Endodermal cell (in vitro differentiated cells): ENCODE measurements at regions not wholly inside any gene's neighbourhood (a gene's known extent, or its start where the extent isn't known, plus 50 kb on each side); places are given as distances from the start of the nearest gene placed in this dataset.

ENCODE experiments used
- DNase-seq: peaks from one replicate; pipeline ENCODE4 v3.0.0-alpha.2; 2017
- H3K27ac ChIP-seq: 2 replicates; pipeline ENCODE4 v1.5.1; 2013; ENCODE audit warnings: mild to moderate bottlenecking, low read depth, low read length, moderate library complexity
- H3K27me3 ChIP-seq: 2 replicates; pipeline ENCODE4 v1.6.1; 2013; ENCODE audit warnings: mild to moderate bottlenecking, low read length, moderate library complexity; ENCODE audit not compliant: insufficient read depth, control insufficient read depth, poor library complexity, severe bottlenecking
- H3K36me3 ChIP-seq: 2 replicates; pipeline ENCODE4 v1.7.0; 2013; ENCODE audit warnings: mild to moderate bottlenecking, low read length, moderate library complexity; ENCODE audit not compliant: control insufficient read depth, insufficient read depth
- H3K4me1 ChIP-seq: one replicate; pipeline ENCODE4 v1.7.0; 2013; ENCODE audit warnings: low read length; ENCODE audit not compliant: control insufficient read depth, insufficient read depth
- H3K4me3 ChIP-seq: 2 replicates; pipeline ENCODE4 v1.5.1; 2013; ENCODE audit warnings: mild to moderate bottlenecking, low read length, moderate library complexity
- H3K9ac ChIP-seq: 2 replicates; pipeline ENCODE4 v1.6.1; 2013; ENCODE audit warnings: mild to moderate bottlenecking, low read length, moderate library complexity; ENCODE audit not compliant: poor library complexity, severe bottlenecking; ENCODE audit errors: extremely low read depth
- H3K9me3 ChIP-seq: 2 replicates; pipeline ENCODE4 v1.6.1; 2013; ENCODE audit warnings: mild to moderate bottlenecking, low read length, moderate library complexity; ENCODE audit not compliant: control insufficient read depth
- H3K27ac Mint-ChIP-seq: 2 replicates; pipeline ENCODE4 v1.8.0; 2020; ENCODE audit warnings: mixed read lengths
- H3K27me3 Mint-ChIP-seq: 2 replicates; pipeline ENCODE4 v1.8.0; 2021; ENCODE audit warnings: mild to moderate bottlenecking, mixed read lengths; ENCODE audit not compliant: insufficient read depth
- H3K36me3 Mint-ChIP-seq: 2 replicates; pipeline ENCODE4 v1.8.0; 2020; ENCODE audit warnings: low read depth, mixed read lengths
- H3K4me1 Mint-ChIP-seq: 2 replicates; pipeline ENCODE4 v1.8.0; 2020; ENCODE audit warnings: mixed read lengths
- H3K4me3 Mint-ChIP-seq: 2 replicates; pipeline ENCODE4 v1.8.0; 2020; ENCODE audit warnings: mild to moderate bottlenecking, moderate library complexity, mixed read lengths
- H3K9me3 Mint-ChIP-seq: 2 replicates; pipeline ENCODE4 v1.8.0; 2020; ENCODE audit warnings: mild to moderate bottlenecking, mixed read lengths
- CTCF ChIP-seq: fragments of 200-600 bp; sonication (generic); conservative IDR thresholded peaks from 2 replicates; pipeline ENCODE4 v1.5.0; 2021; ENCODE audit warnings: antibody characterized with exemption, mild to moderate bottlenecking
- WGBS, 2 experiments: methylation state at CpG; one replicate each; pipeline versions ENCODE4 v1.1.5 to v1.1.7; 2013; ENCODE audit warnings: missing lambda C conversion rate in 2 of 2, mixed read lengths in 1 of 2; ENCODE audit not compliant: insufficient coverage in 1 of 2, insufficient read length in 1 of 2; 5-methylcytosine and 5-hydroxymethylcytosine counted together

GRCh38 chr12:65623507-65623906 lies 200.8 kb upstream of the HMGA2 start:
- Mint-ChIP-seq H3K27me3 (no peaks in the 10 kb centered on the region), H3K4me3 (no peak overlapping the region), H3K9me3 (no peaks in the 10 kb centered on the region), H3K4me1 (peaks cover 11% of the 10 kb centered on the region), H3K27ac (no peak overlapping the region), H3K36me3 (no peaks in the 10 kb centered on the region)
- Histone ChIP-seq H3K27me3 (no peaks in the 10 kb centered on the region), H3K9me3 (no peaks in the 10 kb centered on the region), H3K9ac (no peak overlapping the region), H3K4me1 (no peaks in the 10 kb centered on the region), H3K36me3 (no peaks in the 10 kb centered on the region), H3K4me3 (no peak overlapping the region), H3K27ac (no peak overlapping the region)
- WGBS, 2 experiments: 83 to 100% methylated on average over 1 of the region's 1 CpG
- DNase-seq: no peak
- TF ChIP-seq CTCF: no peak

GRCh38 chr12:65624554-65625086 lies 199.7 kb upstream of the HMGA2 start:
- no peak overlapping the region for H3K4me3 Mint-ChIP-seq
- peaks cover 6% of the 10 kb centered on the region for H3K4me1 Mint-ChIP-seq
- 83 to 94% methylated on average over 2 to 4 of the region's 4 CpGs for WGBS, 2 experiments
- Histone ChIP-seq H3K9me3 (no peaks in the 10 kb centered on the region), H3K36me3 (no peaks in the 10 kb centered on the region), H3K9ac (no peak overlapping the region), H3K4me1 (no peaks in the 10 kb centered on the region), H3K27me3 (no peaks in the 10 kb centered on the region), H3K27ac (no peak overlapping the region), H3K4me3 (no peak overlapping the region)
- H3K36me3 Mint-ChIP-seq: no peaks in the 10 kb centered on the region
- no peak for TF ChIP-seq CTCF
- H3K27me3 Mint-ChIP-seq: no peaks in the 10 kb centered on the region
- no peak overlapping the region for H3K27ac Mint-ChIP-seq
- DNase-seq: no peak
- no peaks in the 10 kb centered on the region for H3K9me3 Mint-ChIP-seq

- no peak overlapping the region for H3K9ac ChIP-seq
- no peak for DNase-seq
- Mint-ChIP-seq H3K4me1 (peaks cover 2% of the 10 kb centered on the region), H3K4me3 (no peak overlapping the region), H3K36me3 (no peaks in the 10 kb centered on the region), H3K9me3 (no peaks in the 10 kb centered on the region), H3K27me3 (peaks cover 5% of the 10 kb centered on the region), H3K27ac (no peak overlapping the region)
- no peaks in the 10 kb centered on the region for H3K36me3 ChIP-seq
- no peak overlapping the region for H3K4me3 ChIP-seq
- peaks cover 7% of the 10 kb centered on the region for H3K4me1 ChIP-seq
- no peaks in the 10 kb centered on the region for H3K27me3 ChIP-seq
- H3K9me3 ChIP-seq: no peaks in the 10 kb centered on the region
- TF ChIP-seq CTCF: no peak
- H3K27ac ChIP-seq: no peak overlapping the region
These were observed 196.2 kb upstream of the HMGA2 start for GRCh38 chr12:65628061-65628460.
